Liver (tissue), 8 donors: ENCODE measurements at regions not wholly inside any gene's neighbourhood (a gene's known extent, or its start where the extent isn't known, plus 50 kb on each side); places are given as distances from the start of the nearest gene placed in this dataset.
"Not testable (repeated sequence)": the region's sequence is repeated elsewhere in the genome, so short reads cannot be mapped to it uniquely, and the experiment has no call there.

Source experiments
- DNase-seq: peaks from one replicate; pipeline ENCODE4 v3.0.0-alpha.2; 2017; ENCODE audit warnings: low spot score
- H3K27ac ChIP-seq, 2 donors: one replicate each; pipeline ENCODE4 v1.7.0; 2013; ENCODE audit warnings: inconsistent platforms in 2 of 2, low read length in 2 of 2, control low read depth in 1 of 2, low read depth in 1 of 2, mild to moderate bottlenecking in 1 of 2
- H3K27me3 ChIP-seq, 4 donors: one replicate each; pipeline versions ENCODE4 v1.6.1 to v1.7.0; 2013; ENCODE audit warnings: low read length in 3 of 4, inconsistent platforms in 1 of 4, mild to moderate bottlenecking in 1 of 4, moderate library complexity in 1 of 4; ENCODE audit not compliant: control insufficient read depth in 4 of 4, insufficient read depth in 4 of 4
- H3K36me3 ChIP-seq, 4 donors: one replicate each; pipeline versions ENCODE4 v1.6.1 to v1.7.0; 2013; ENCODE audit warnings: low read length in 3 of 4, mild to moderate bottlenecking in 3 of 4, low read depth in 1 of 4, moderate library complexity in 1 of 4; ENCODE audit not compliant: control insufficient read depth in 4 of 4, insufficient read depth in 3 of 4
- H3K4me1 ChIP-seq, 4 donors: one replicate each; pipeline versions ENCODE4 v1.6.1 to v1.7.0; 2013; ENCODE audit warnings: low read length in 3 of 4, mild to moderate bottlenecking in 3 of 4, moderate library complexity in 1 of 4; ENCODE audit not compliant: control insufficient read depth in 4 of 4, insufficient read depth in 4 of 4
- H3K4me3 ChIP-seq, 3 donors: one replicate each; pipeline versions ENCODE4 v1.6.1 to v1.7.0; 2013; ENCODE audit warnings: low read length in 3 of 3, control low read depth in 1 of 3, low read depth in 1 of 3, mild to moderate bottlenecking in 1 of 3
- H3K9ac ChIP-seq, 2 donors: one replicate each; pipeline ENCODE4 v1.7.0; 2013; ENCODE audit warnings: low read length in 2 of 2, mild to moderate bottlenecking in 2 of 2, moderate library complexity in 2 of 2, control low read depth in 1 of 2, low read depth in 1 of 2
- H3K9me3 ChIP-seq, 4 donors: one replicate each; pipeline versions ENCODE4 v1.6.1 to v1.7.0; 2013; ENCODE audit warnings: low read length in 3 of 4; ENCODE audit not compliant: control insufficient read depth in 4 of 4
- ATF3 ChIP-seq: IDR thresholded peaks from 2 replicates; pipeline ENCODE4 v1.6.1; 2016; ENCODE audit warnings: antibody characterized with exemption
- CTCF ChIP-seq: fragments of 150-350 bp; IDR thresholded peaks from 2 replicates; pipeline ENCODE4 v1.5.1; 2017; ENCODE audit warnings: improper control_type of control experiment, low read depth, low read length; ENCODE audit not compliant: missing input control
- EGR1 ChIP-seq, 2 donors: IDR thresholded peaks; 2 replicates each; pipeline ENCODE4 v1.6.1; 2016 to 2018; ENCODE audit warnings: antibody characterized with exemption in 2 of 2, low read depth in 2 of 2
- FOXA1 ChIP-seq: IDR thresholded peaks from 2 replicates; pipeline ENCODE4 v1.6.1; 2016; ENCODE audit warnings: antibody characterized with exemption
- FOXA2 ChIP-seq: IDR thresholded peaks from 2 replicates; pipeline ENCODE4 v1.6.1; 2016; ENCODE audit warnings: antibody characterized with exemption
- GABPA ChIP-seq, 2 donors: IDR thresholded peaks in 1 of 2; conservative IDR thresholded peaks in 1 of 2; 2 replicates each; pipeline ENCODE4 v1.6.1; 2016; ENCODE audit warnings: antibody characterized with exemption in 2 of 2, mild to moderate bottlenecking in 1 of 2, moderate library complexity in 1 of 2
- HNF4A ChIP-seq, 2 donors: conservative IDR thresholded peaks; 2 replicates each; pipeline ENCODE4 v1.6.1; 2016; ENCODE audit warnings: antibody characterized with exemption in 2 of 2, mild to moderate bottlenecking in 2 of 2
- HNF4G ChIP-seq: IDR thresholded peaks from 2 replicates; pipeline ENCODE4 v1.6.1; 2016; ENCODE audit warnings: antibody characterized with exemption
- JUND ChIP-seq, 2 donors: IDR thresholded peaks; 2 replicates each; pipeline ENCODE4 v1.6.1; 2016; ENCODE audit warnings: antibody characterized with exemption in 2 of 2
- MAX ChIP-seq: IDR thresholded peaks from 2 replicates; pipeline ENCODE4 v1.6.1; 2016; ENCODE audit warnings: antibody characterized with exemption
- NR2F2 ChIP-seq: IDR thresholded peaks from 2 replicates; pipeline ENCODE4 v1.6.1; 2016; ENCODE audit warnings: antibody characterized with exemption
- RAD21 ChIP-seq, 2 donors: IDR thresholded peaks; 2 replicates each; pipeline ENCODE4 v1.6.1; 2016; ENCODE audit warnings: antibody characterized with exemption in 2 of 2, mild to moderate bottlenecking in 2 of 2
- RXRA ChIP-seq, 2 donors: IDR thresholded peaks; 2 replicates each; pipeline ENCODE4 v1.6.1; 2017 to 2018; ENCODE audit warnings: antibody characterized with exemption in 2 of 2, mild to moderate bottlenecking in 1 of 2
- SP1 ChIP-seq: IDR thresholded peaks from 2 replicates; pipeline ENCODE4 v1.6.1; 2018; ENCODE audit warnings: antibody characterized with exemption, mild to moderate bottlenecking
- TAF1 ChIP-seq: conservative IDR thresholded peaks from 2 replicates; pipeline ENCODE4 v1.6.1; 2016; ENCODE audit warnings: antibody characterized with exemption, mild to moderate bottlenecking
- YY1 ChIP-seq: IDR thresholded peaks from 2 replicates; pipeline ENCODE4 v1.6.1; 2016; ENCODE audit warnings: antibody characterized with exemption, mild to moderate bottlenecking
- WGBS: extraction: QIAGEN DNeasy Blood & Tissue Kit; methylation state at CpG from one replicate; pipeline ENCODE4 v1.1.7; 2013; 5-methylcytosine and 5-hydroxymethylcytosine counted together
- TF ChIP-seq, protein P1 (sequence below): IDR thresholded peaks from 2 replicates; pipeline ENCODE4 v1.6.1; 2016; ENCODE audit warnings: antibody characterized with exemption, mild to moderate bottlenecking
- TF ChIP-seq, protein P2 (sequence below): IDR thresholded peaks from 2 replicates; pipeline ENCODE4 v1.6.1; 2016; ENCODE audit warnings: antibody characterized with exemption
- donor health status: healthy.
- donor health status: healthy.
- donor health status: healthy.
- donor health status: healthy.
- donor health status: healthy.

GRCh38 chr20:39706184-39706663 is 744.1 kb downstream of the DHX35 start:
- no peak for DNase-seq
- no peak overlapping the region for H3K27ac ChIP-seq
- H3K9me3 ChIP-seq = no peaks in the 10 kb centered on the region
- TF ChIP-seq JUND (IDR thresholded peaks at IDR 0.05) = no peak
- H3K9ac ChIP-seq = no peak overlapping the region
- WGBS = 83% methylated on average over 3 of the region's 3 CpGs
- no peaks in the 10 kb centered on the region for H3K4me1 ChIP-seq
- no peak overlapping the region for H3K4me3 ChIP-seq
- H3K27me3 ChIP-seq = peaks cover 0 to 2% (median 0%) of the 10 kb centered on the region in 4 donors
- H3K36me3 ChIP-seq = no peaks in the 10 kb centered on the region

DNA sequence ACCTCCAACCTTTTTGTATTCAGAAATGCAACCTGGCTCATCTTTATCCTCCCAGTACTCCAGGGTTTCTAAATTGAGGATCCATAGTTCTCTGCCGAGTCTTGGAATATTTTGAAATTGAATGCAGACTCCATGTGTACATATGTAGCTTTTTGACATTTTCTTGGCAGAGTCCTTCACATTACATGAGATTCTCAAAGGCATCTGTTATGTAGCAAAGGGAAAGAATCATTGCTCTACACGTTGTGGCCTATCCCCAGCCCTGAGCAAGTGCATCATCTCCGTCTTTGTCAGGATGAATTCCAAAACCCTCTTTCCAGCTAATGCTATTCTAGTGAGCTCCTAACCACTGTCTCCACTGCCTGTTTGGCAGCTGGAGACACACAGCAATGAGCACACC is 742.9 kb downstream of the DHX35 start:
- no peak for DNase-seq
- Histone ChIP-seq H3K4me1 (no peaks in the 10 kb centered on the region), H3K9ac (no peak overlapping the region), H3K27ac (no peak overlapping the region), H3K4me3 (no peak overlapping the region), H3K36me3 (no peaks in the 10 kb centered on the region), H3K9me3 (no peaks in the 10 kb centered on the region), H3K27me3 (peaks cover 0 to 2% (median 0%) of the 10 kb centered on the region in 4 donors)
- TF ChIP-seq JUND (IDR thresholded peaks at IDR 0.05) (no peak), RAD21 (IDR thresholded peaks at IDR 0.05) (no peak), GABPA (IDR thresholded peaks at IDR 0.05 in 1 of 2, conservative IDR thresholded peaks at IDR 0.05 in 1 of 2) (no peak), SP1 (no peak), FOXA1 (no peak), NR2F2 (no peak), HNF4G (no peak), HNF4A (conservative IDR thresholded peaks at IDR 0.05) (no peak), FOXA2 (no peak), CTCF (no peak), RXRA (IDR thresholded peaks at IDR 0.05) (no peak), YY1 (no peak), ATF3 (no peak), TAF1 (no peak), MAX (no peak), EGR1 (IDR thresholded peaks at IDR 0.05; ENCODE audit: low read depth in 2 of 2) (no peak)
- TF ChIP-seq, protein P1, sequence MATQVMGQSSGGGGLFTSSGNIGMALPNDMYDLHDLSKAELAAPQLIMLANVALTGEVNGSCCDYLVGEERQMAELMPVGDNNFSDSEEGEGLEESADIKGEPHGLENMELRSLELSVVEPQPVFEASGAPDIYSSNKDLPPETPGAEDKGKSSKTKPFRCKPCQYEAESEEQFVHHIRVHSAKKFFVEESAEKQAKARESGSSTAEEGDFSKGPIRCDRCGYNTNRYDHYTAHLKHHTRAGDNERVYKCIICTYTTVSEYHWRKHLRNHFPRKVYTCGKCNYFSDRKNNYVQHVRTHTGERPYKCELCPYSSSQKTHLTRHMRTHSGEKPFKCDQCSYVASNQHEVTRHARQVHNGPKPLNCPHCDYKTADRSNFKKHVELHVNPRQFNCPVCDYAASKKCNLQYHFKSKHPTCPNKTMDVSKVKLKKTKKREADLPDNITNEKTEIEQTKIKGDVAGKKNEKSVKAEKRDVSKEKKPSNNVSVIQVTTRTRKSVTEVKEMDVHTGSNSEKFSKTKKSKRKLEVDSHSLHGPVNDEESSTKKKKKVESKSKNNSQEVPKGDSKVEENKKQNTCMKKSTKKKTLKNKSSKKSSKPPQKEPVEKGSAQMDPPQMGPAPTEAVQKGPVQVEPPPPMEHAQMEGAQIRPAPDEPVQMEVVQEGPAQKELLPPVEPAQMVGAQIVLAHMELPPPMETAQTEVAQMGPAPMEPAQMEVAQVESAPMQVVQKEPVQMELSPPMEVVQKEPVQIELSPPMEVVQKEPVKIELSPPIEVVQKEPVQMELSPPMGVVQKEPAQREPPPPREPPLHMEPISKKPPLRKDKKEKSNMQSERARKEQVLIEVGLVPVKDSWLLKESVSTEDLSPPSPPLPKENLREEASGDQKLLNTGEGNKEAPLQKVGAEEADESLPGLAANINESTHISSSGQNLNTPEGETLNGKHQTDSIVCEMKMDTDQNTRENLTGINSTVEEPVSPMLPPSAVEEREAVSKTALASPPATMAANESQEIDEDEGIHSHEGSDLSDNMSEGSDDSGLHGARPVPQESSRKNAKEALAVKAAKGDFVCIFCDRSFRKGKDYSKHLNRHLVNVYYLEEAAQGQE = no peak
- TF ChIP-seq, protein P2, sequence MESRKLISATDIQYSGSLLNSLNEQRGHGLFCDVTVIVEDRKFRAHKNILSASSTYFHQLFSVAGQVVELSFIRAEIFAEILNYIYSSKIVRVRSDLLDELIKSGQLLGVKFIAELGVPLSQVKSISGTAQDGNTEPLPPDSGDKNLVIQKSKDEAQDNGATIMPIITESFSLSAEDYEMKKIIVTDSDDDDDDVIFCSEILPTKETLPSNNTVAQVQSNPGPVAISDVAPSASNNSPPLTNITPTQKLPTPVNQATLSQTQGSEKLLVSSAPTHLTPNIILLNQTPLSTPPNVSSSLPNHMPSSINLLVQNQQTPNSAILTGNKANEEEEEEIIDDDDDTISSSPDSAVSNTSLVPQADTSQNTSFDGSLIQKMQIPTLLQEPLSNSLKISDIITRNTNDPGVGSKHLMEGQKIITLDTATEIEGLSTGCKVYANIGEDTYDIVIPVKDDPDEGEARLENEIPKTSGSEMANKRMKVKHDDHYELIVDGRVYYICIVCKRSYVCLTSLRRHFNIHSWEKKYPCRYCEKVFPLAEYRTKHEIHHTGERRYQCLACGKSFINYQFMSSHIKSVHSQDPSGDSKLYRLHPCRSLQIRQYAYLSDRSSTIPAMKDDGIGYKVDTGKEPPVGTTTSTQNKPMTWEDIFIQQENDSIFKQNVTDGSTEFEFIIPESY = no peak
- WGBS = 75% methylated on average over 3 of the region's 3 CpGs

DNA sequence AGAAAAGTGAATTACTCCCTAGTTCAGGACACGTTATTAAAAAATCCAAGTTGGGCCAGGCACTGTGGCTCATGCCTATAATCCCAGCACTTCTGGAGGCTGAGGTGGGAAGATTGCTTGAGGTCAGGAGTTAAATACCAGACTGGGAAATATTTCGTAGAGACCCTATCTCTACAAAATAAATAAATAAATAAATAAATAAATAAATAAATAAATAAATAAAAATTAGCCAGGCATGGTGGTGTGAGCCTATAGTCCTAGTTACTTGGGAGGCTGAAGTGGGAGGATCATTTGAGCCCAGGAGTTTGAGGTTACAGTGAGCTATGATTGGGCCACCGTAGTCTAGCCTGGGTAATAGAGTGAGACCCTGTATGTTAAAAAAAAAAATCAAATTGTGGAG is 741.2 kb downstream of the DHX35 start:
- H3K9ac ChIP-seq, H3K4me1 ChIP-seq, H3K36me3 ChIP-seq, H3K27ac ChIP-seq, DNase-seq, H3K27me3 ChIP-seq, H3K4me3 ChIP-seq, H3K9me3 ChIP-seq: not testable (repeated sequence)
- WGBS = 84% methylated on average over 3 of the region's 3 CpGs
